ENCODE measurements at regions not wholly inside any gene's neighbourhood (a gene's known extent, or its start where the extent isn't known, plus 50 kb on each side); places are given as distances from the start of the nearest gene placed in this dataset.

DNA sequence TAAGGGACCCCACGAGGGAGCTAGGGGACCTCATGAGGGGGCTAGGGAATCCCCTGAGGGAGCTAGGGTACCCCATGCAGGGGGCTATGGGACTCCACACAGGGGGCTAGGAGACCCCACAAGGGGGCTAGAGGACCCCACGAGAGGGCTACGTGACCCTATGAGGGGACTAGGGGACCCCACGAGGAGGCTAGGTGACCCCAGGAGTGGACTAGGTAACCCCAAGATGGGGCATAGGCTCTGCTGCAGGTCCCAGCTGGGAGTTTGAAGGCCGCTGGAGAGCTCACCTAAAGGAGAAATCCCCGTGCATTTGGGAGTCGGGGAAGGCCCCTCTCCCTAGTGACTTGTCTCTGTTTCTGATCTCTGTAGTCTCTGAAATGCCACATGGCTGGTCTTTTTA, 50.0 kb upstream of the DMRTB1 start:
- TF ChIP-seq, protein P1, sequence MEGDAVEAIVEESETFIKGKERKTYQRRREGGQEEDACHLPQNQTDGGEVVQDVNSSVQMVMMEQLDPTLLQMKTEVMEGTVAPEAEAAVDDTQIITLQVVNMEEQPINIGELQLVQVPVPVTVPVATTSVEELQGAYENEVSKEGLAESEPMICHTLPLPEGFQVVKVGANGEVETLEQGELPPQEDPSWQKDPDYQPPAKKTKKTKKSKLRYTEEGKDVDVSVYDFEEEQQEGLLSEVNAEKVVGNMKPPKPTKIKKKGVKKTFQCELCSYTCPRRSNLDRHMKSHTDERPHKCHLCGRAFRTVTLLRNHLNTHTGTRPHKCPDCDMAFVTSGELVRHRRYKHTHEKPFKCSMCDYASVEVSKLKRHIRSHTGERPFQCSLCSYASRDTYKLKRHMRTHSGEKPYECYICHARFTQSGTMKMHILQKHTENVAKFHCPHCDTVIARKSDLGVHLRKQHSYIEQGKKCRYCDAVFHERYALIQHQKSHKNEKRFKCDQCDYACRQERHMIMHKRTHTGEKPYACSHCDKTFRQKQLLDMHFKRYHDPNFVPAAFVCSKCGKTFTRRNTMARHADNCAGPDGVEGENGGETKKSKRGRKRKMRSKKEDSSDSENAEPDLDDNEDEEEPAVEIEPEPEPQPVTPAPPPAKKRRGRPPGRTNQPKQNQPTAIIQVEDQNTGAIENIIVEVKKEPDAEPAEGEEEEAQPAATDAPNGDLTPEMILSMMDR (conservative IDR thresholded peaks at IDR 0.05 in 1 of 2, IDR thresholded peaks at IDR 0.05 in 1 of 2; ENCODE audit: low read depth in 1 of 2, low read length in 2 of 2), result no peak
- TF ChIP-seq EZH2 (IDR thresholded peaks at IDR 0.05; ENCODE audit: low read length, missing control alignments), result no peak

All from fibroblast of lung (primary cell).